Stomach (tissue), 8 donors: ENCODE measurements at regions not wholly inside any gene's neighbourhood (a gene's known extent, or its start where the extent isn't known, plus 50 kb on each side); places are given as distances from the start of the nearest gene placed in this dataset.

Experiments used
- DNase-seq, 2 donors: peaks; one replicate each; pipeline versions ENCODE4 v3.0.0 to v3.0.0-alpha.2; 2013 to 2019
- H3K27ac ChIP-seq, 5 donors: fragments of 200-600 bp in 4 of 5; sonication (generic) in 4 of 5; one replicate each; pipeline ENCODE4 v1.5.1; 2013 to 2019; ENCODE audit warnings: mild to moderate bottlenecking in 1 of 5, moderate library complexity in 1 of 5
- H3K27me3 ChIP-seq, 3 donors: fragments of 200-600 bp; sonication (generic); one replicate each; pipeline ENCODE4 v1.5.1; 2017 to 2019; ENCODE audit warnings: mixed run types in 1 of 3
- H3K36me3 ChIP-seq, 4 donors: fragments of 200-600 bp; sonication (generic); 1 replicate in 3 of 4; 2 replicates in 1 of 4; pipeline ENCODE4 v1.5.1; 2016 to 2019
- H3K4me1 ChIP-seq, 4 donors: fragments of 200-600 bp; sonication (generic); one replicate each; pipeline ENCODE4 v1.5.1; 2016 to 2019
- H3K4me3 ChIP-seq, 4 donors: fragments of 200-600 bp; sonication (generic) in 3 of 4; one replicate each; pipeline ENCODE4 v1.5.1; 2016 to 2019; ENCODE audit warnings: mild to moderate bottlenecking in 1 of 4
- H3K9me3 ChIP-seq, 4 donors: fragments of 200-600 bp; sonication (generic); one replicate each; pipeline ENCODE4 v1.5.1; 2016 to 2019
- CTCF ChIP-seq, 7 experiments: fragments of 450-650 bp in 4 of 7; fragments of 200-600 bp in 3 of 7; sonication (generic) in 3 of 7; IDR thresholded peaks; one replicate each; pipeline ENCODE4 v1.5.1; 2016 to 2019; ENCODE audit warnings: antibody characterized with exemption in 7 of 7, control low read depth in 2 of 7, mild to moderate bottlenecking in 1 of 7
- EP300 ChIP-seq: sonication (generic); formaldehyde crosslinking; IDR thresholded peaks from one replicate; pipeline ENCODE4 v1.6.1; 2017; ENCODE audit warnings: antibody characterized with exemption
- POLR2A ChIP-seq, 4 donors: fragments of 450-650 bp; IDR thresholded peaks; one replicate each; pipeline ENCODE4 v1.6.1; 2016; ENCODE audit warnings: antibody characterized with exemption in 4 of 4, control low read depth in 2 of 4, mild to moderate bottlenecking in 1 of 4, moderate library complexity in 1 of 4
- POLR2AphosphoS5 ChIP-seq, 3 donors: sonication (generic); formaldehyde crosslinking; IDR thresholded peaks; one replicate each; pipeline ENCODE4 v1.6.1; 2016; ENCODE audit warnings: antibody characterized with exemption in 3 of 3
- WGBS, 5 donors: extraction: QIAGEN DNeasy Blood & Tissue Kit in 3 of 5; methylation state at CpG; one replicate each; pipeline versions ENCODE4 v1.1.5 to v1.1.7; 2013 to 2018; 5-methylcytosine and 5-hydroxymethylcytosine counted together
- intact Hi-C: fragments of 100-400 bp; cut with DNase I; formaldehyde crosslinking; loops from one replicate; pipeline ENCODE4 v1.15.1; 2023; ENCODE audit warnings: low total_unique reads
- donor health status: healthy with polysubstance abuse.
- donor health status: Bipolar disorder and iron deficiency.
- donor health status: healthy.

GRCh38 chr15:91679447-91679846 is 174.1 kb upstream of the SLCO3A1 start:
- WGBS, 5 donors, result 48 to 60% (median 54%) methylated on average over 2 of the region's 2 CpGs
- no peaks in the 10 kb centered on the region for H3K4me1 ChIP-seq
- no peak for TF ChIP-seq EP300
- TF ChIP-seq POLR2A (IDR thresholded peaks at IDR 0.05), result no peak
- TF ChIP-seq CTCF (IDR thresholded peaks at IDR 0.05), result peak in 1 of 7 experiments; percentile 15
- TF ChIP-seq POLR2AphosphoS5 (IDR thresholded peaks at IDR 0.05), result no peak
- no peak overlapping the region for H3K4me3 ChIP-seq
- H3K27me3 ChIP-seq, result peaks cover 0 to 11% (median 0%) of the 10 kb centered on the region in 3 donors
- DNase-seq, result no peak
- H3K27ac ChIP-seq, result no peak overlapping the region
- intact Hi-C loops, result no loop called here
- no peaks in the 10 kb centered on the region for H3K36me3 ChIP-seq
- H3K9me3 ChIP-seq, result peaks cover 0 to 11% (median 7%) of the 10 kb centered on the region in 4 donors

GRCh38 chr15:91685436-91685835 is 168.1 kb upstream of the SLCO3A1 start:
- intact Hi-C loops, result no loop called here
- H3K36me3 ChIP-seq, result no peaks in the 10 kb centered on the region
- no peak overlapping the region for H3K4me3 ChIP-seq
- H3K27me3 ChIP-seq, result peaks cover 0 to 11% (median 0%) of the 10 kb centered on the region in 3 donors
- no peak for DNase-seq
- no peak for TF ChIP-seq CTCF (IDR thresholded peaks at IDR 0.05)
- no peak for TF ChIP-seq POLR2A (IDR thresholded peaks at IDR 0.05)
- TF ChIP-seq POLR2AphosphoS5 (IDR thresholded peaks at IDR 0.05), result no peak
- no peak for TF ChIP-seq EP300
- 69 to 91% (median 88%) methylated on average over 1 of the region's 1 CpG for WGBS, 5 donors
- H3K9me3 ChIP-seq, result no peaks in the 10 kb centered on the region
- no peaks in the 10 kb centered on the region for H3K4me1 ChIP-seq
- H3K27ac ChIP-seq, result no peak overlapping the region

- H3K27ac ChIP-seq, result no peak overlapping the region
- no peak for DNase-seq
- TF ChIP-seq CTCF (IDR thresholded peaks at IDR 0.05) (no peak), POLR2A (IDR thresholded peaks at IDR 0.05) (no peak), POLR2AphosphoS5 (IDR thresholded peaks at IDR 0.05) (no peak), EP300 (no peak)
- peaks cover 0 to 2% (median 0%) of the 10 kb centered on the region in 4 donors for H3K4me1 ChIP-seq
- peaks cover 0 to 4% (median 0%) of the 10 kb centered on the region in 3 donors for H3K27me3 ChIP-seq
- no peaks in the 10 kb centered on the region for H3K36me3 ChIP-seq
- no peak overlapping the region for H3K4me3 ChIP-seq
- H3K9me3 ChIP-seq, result no peaks in the 10 kb centered on the region
- intact Hi-C loops, result no loop called here
- 77 to 85% (median 81%) methylated on average over 3 of the region's 3 CpGs for WGBS, 5 donors
Observed at GRCh38 chr15:91688811-91689210, 164.7 kb upstream of the SLCO3A1 start.

GRCh38 chr15:91689377-91689776 is 164.1 kb upstream of the SLCO3A1 start:
- no peak for TF ChIP-seq POLR2AphosphoS5 (IDR thresholded peaks at IDR 0.05)
- no peak for TF ChIP-seq EP300
- no peak for TF ChIP-seq POLR2A (IDR thresholded peaks at IDR 0.05)
- Histone ChIP-seq H3K27me3 (no peaks in the 10 kb centered on the region), H3K9me3 (no peaks in the 10 kb centered on the region), H3K4me1 (peaks cover 0 to 8% (median under 1%) of the 10 kb centered on the region in 4 donors), H3K36me3 (no peaks in the 10 kb centered on the region), H3K4me3 (no peak overlapping the region), H3K27ac (no peak overlapping the region)
- 76 to 88% (median 82%) methylated on average over 6 of the region's 6 CpGs for WGBS, 5 donors
- intact Hi-C loops, result no loop called here
- no peak for DNase-seq

GRCh38 chr15:91692596-91692995 is 160.9 kb upstream of the SLCO3A1 start:
- no peaks in the 10 kb centered on the region for H3K27me3 ChIP-seq
- peaks cover 0 to 14% (median 7%) of the 10 kb centered on the region in 4 donors for H3K4me1 ChIP-seq
- H3K9me3 ChIP-seq, result no peaks in the 10 kb centered on the region
- H3K4me3 ChIP-seq, result no peak overlapping the region
- 93 to 97% (median 95%) methylated on average over 5 of the region's 5 CpGs for WGBS, 5 donors
- intact Hi-C loops, result no loop called here
- H3K27ac ChIP-seq, result no peak overlapping the region
- DNase-seq, result no peak
- no peaks in the 10 kb centered on the region for H3K36me3 ChIP-seq
- TF ChIP-seq CTCF (IDR thresholded peaks at IDR 0.05) (no peak), POLR2AphosphoS5 (IDR thresholded peaks at IDR 0.05) (no peak), POLR2A (IDR thresholded peaks at IDR 0.05) (no peak)
